ENCODE measurements at regions not wholly inside any gene's neighbourhood (a gene's known extent, or its start where the extent isn't known, plus 50 kb on each side); places are given as distances from the start of the nearest gene placed in this dataset.

GRCh38 chr13:88908961-88909441 lies 1237.8 kb downstream of the SLITRK5 start:
- DNase-seq, result no peak

- DNase-seq, result no peak
Measured at GRCh38 chr13:88919970-88920628, 1248.9 kb downstream of the SLITRK5 start.

GRCh38 chr13:88925954-88926353 lies 1254.8 kb downstream of the SLITRK5 start:
- DNase-seq, result no peak

GRCh38 chr13:88926890-88927502 lies 1255.8 kb downstream of the SLITRK5 start:
- DNase-seq, result no peak

GRCh38 chr13:88932950-88933349 lies 1261.8 kb downstream of the SLITRK5 start:
- DNase-seq, result no peak

- no peak for DNase-seq
Measured at GRCh38 chr13:88937384-88937783, 1266.2 kb downstream of the SLITRK5 start.

- DNase-seq, result no peak
Measured at GRCh38 chr13:88945793-88946192, 1274.6 kb downstream of the SLITRK5 start.

GRCh38 chr13:88948501-88948900 lies 1277.3 kb downstream of the SLITRK5 start:
- DNase-seq, result no peak

- no peak for DNase-seq
Measured at GRCh38 chr13:88958821-88959220, 1287.7 kb downstream of the SLITRK5 start.

- DNase-seq, result no peak
Measured at GRCh38 chr13:88976466-88976865, 1305.3 kb downstream of the SLITRK5 start.

GRCh38 chr13:88978607-88979006 lies 1307.4 kb downstream of the SLITRK5 start:
- DNase-seq, result no peak

- DNase-seq, result no peak
Measured at GRCh38 chr13:88979465-88980175, 1308.4 kb downstream of the SLITRK5 start.

- no peak for DNase-seq
Measured at GRCh38 chr13:89003656-89004055, 1332.5 kb downstream of the SLITRK5 start.

- DNase-seq, result no peak
Measured at GRCh38 chr13:89011615-89012014, 1340.4 kb downstream of the SLITRK5 start.

- DNase-seq, result no peak
Measured at GRCh38 chr13:89027694-89028306, 1356.6 kb downstream of the SLITRK5 start.

- no peak for DNase-seq
Measured at GRCh38 chr13:89029062-89029461, 1357.9 kb downstream of the SLITRK5 start.

- DNase-seq, result no peak
Measured at GRCh38 chr13:89034015-89034414, 1362.8 kb downstream of the SLITRK5 start.

GRCh38 chr13:89052699-89053098 lies 1381.5 kb downstream of the SLITRK5 start:
- no peak for DNase-seq

GRCh38 chr13:89053418-89053817 lies 1382.2 kb downstream of the SLITRK5 start:
- DNase-seq, result no peak

- no peak for DNase-seq
Measured at GRCh38 chr13:89057274-89057673, 1386.1 kb downstream of the SLITRK5 start.

GRCh38 chr13:89057862-89058261 lies 1386.7 kb downstream of the SLITRK5 start:
- DNase-seq, result no peak

- DNase-seq, result no peak
Measured at GRCh38 chr13:89061821-89062220, 1390.7 kb downstream of the SLITRK5 start.

- peak; percentile 39 for DNase-seq
Measured at GRCh38 chr13:89066868-89067466, 1395.8 kb downstream of the SLITRK5 start.

All from NCI-H1694 treated with DMSO at 0.1 percent for 48 hours (cell line).